Psoas muscle (tissue), 7 donors: ENCODE measurements at regions not wholly inside any gene's neighbourhood (a gene's known extent, or its start where the extent isn't known, plus 50 kb on each side); places are given as distances from the start of the nearest gene placed in this dataset.

Experiments
- ATAC-seq, 4 donors: fragments of 200-7000 bp; cut with Tn5 transposase; one replicate each; pipeline ENCODE4 v1.9.1; 2020; ENCODE audit warnings: moderate library complexity in 3 of 4, mild to moderate bottlenecking in 2 of 4
- DNase-seq, 2 donors: peaks; one replicate each; pipeline ENCODE4 v3.0.0-alpha.2; 2020
- H3K27ac ChIP-seq: fragments of 200-600 bp; one replicate; pipeline ENCODE4 v1.8.0; 2022
- H3K27me3 ChIP-seq, 3 donors: fragments of 200-600 bp in 1 of 3; one replicate each; pipeline versions ENCODE4 v1.6.1 to v1.8.0; 2013 to 2022; ENCODE audit warnings: low read length in 2 of 3, mild to moderate bottlenecking in 2 of 3, moderate library complexity in 1 of 3; ENCODE audit not compliant: insufficient read depth in 3 of 3
- H3K36me3 ChIP-seq, 2 donors: fragments of 200-600 bp in 1 of 2; one replicate each; pipeline versions ENCODE4 v1.6.1 to v1.8.0; 2013 to 2022; ENCODE audit warnings: low read depth in 1 of 2, mild to moderate bottlenecking in 1 of 2, moderate library complexity in 1 of 2; ENCODE audit not compliant: insufficient read depth in 1 of 2
- H3K4me1 ChIP-seq: fragments of 200-600 bp; one replicate; pipeline ENCODE4 v1.8.0; 2022
- H3K4me3 ChIP-seq: fragments of 200-600 bp; one replicate; pipeline ENCODE4 v1.8.0; 2022; ENCODE audit warnings: mild to moderate bottlenecking
- H3K9me3 ChIP-seq: fragments of 200-600 bp; one replicate; pipeline ENCODE4 v1.8.0; 2022
- CTCF ChIP-seq: fragments of 200-600 bp; IDR thresholded peaks from one replicate; pipeline ENCODE4 v1.8.0; 2022; ENCODE audit warnings: antibody characterized with exemption
- WGBS, 3 donors: extraction: QIAGEN DNeasy Blood & Tissue Kit; methylation state at CpG; one replicate each; pipeline versions ENCODE4 v1.1.6 to v1.1.7; 2013; 5-methylcytosine and 5-hydroxymethylcytosine counted together
- intact Hi-C, 2 donors: fragments of 100-400 bp; cut with DNase I; formaldehyde crosslinking; loops; one replicate each; pipeline versions ENCODE4 v1.11.0 to v1.14.2; 2022
- donor health status: healthy with polysubstance abuse.
- donor health status: DM: no; HTN: no; CAD: no; lungs with moderate emphysema.
- donor health status: Bipolar disorder and iron deficiency.
- donor health status: healthy.
- donor health status: DM: yes; HTN: yes; CAD: no.
- donor health status: DM: no; HTN: no; CAD: no.
- donor health status: DM: yes; HTN: yes; CAD: no.

GRCh38 chr5:175092691-175093090 is 351.3 kb downstream of the DRD1 start:
- WGBS, 3 donors, result 66 to 78% (median 78%) methylated on average over 3 of the region's 3 CpGs
- Histone ChIP-seq H3K9me3 (no peaks in the 10 kb centered on the region), H3K27ac (no peak overlapping the region), H3K4me1 (no peaks in the 10 kb centered on the region), H3K4me3 (no peak overlapping the region), H3K27me3 (no peaks in the 10 kb centered on the region), H3K36me3 (no peaks in the 10 kb centered on the region)
- no peak for ATAC-seq
- no peak for TF ChIP-seq CTCF
- no peak for DNase-seq
- intact Hi-C loops, result no loop called here

- intact Hi-C loops, result no loop called here
- Histone ChIP-seq H3K36me3 (no peaks in the 10 kb centered on the region), H3K9me3 (no peaks in the 10 kb centered on the region), H3K27ac (no peak overlapping the region), H3K4me1 (no peaks in the 10 kb centered on the region), H3K27me3 (no peaks in the 10 kb centered on the region), H3K4me3 (no peak overlapping the region)
- DNase-seq, result no peak
- 61 to 78% (median 74%) methylated on average over 6 of the region's 6 CpGs for WGBS, 3 donors
- TF ChIP-seq CTCF, result no peak
- ATAC-seq, result no peak
Measured at GRCh38 chr5:175088963-175089362, 355.0 kb downstream of the DRD1 start.

DNA sequence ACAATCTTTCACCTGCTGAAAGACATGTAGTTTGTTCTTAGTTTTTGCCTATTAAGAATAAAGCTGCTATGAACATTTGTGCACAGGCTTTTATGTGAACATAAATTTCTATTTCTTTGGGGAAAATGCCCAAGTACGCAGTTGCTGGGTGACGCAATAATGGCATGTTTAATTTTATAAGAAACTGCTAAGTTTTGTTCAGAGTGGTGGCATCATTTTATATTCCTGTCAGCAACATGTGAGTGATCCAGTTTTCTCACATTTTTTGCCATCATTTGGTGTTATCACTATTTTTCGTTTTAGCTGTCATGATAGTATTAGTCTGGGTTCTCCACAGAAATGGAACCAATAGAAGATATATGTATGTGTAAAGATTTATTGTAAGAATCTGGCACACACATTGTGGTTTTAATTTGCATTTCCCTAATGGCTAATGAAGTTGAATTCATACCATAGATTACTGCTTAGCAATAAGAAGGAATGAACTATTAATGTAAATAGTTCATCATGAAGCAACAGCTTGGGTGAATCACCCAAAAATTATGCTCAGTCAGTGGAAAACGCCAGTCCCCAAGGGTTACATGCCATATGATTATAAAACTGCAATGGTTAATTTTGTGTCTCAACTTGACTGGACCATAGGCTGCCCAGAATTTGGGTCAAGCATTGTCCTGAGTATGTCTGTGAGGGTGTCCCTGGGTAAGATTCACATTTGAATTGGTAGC is 358.6 kb downstream of the MSX2 start:
- Histone ChIP-seq H3K36me3 (no peaks in the 10 kb centered on the region), H3K27me3 (no peaks in the 10 kb centered on the region), H3K4me3 (no peak overlapping the region), H3K27ac (no peak overlapping the region), H3K9me3 (no peaks in the 10 kb centered on the region), H3K4me1 (no peaks in the 10 kb centered on the region)
- DNase-seq (no peak), ATAC-seq (no peak)
- 81 to 85% (median 83%) methylated on average over 4 of the region's 4 CpGs for WGBS, 3 donors
- no peak for TF ChIP-seq CTCF
- intact Hi-C loops, result no loop called here

DNA sequence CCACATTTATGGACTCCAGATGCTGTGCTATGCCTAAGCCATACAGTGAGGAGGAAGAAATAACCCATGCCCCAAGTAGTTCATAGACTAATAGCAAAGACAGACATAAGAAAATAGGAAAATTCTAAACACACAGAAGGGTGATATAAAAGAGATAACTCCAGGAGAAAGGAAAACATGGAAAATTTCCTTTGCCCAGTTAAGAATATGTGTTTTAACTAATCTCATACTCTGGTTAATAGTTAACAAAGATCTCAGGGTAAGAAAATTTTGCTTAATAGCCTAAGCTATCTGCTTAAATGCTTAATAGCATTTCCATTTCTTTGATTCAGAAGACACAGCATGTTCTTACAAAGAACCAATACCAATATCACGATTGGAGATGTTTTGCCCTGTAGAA is 358.0 kb downstream of the MSX2 start:
- Histone ChIP-seq H3K36me3 (no peaks in the 10 kb centered on the region), H3K27ac (no peak overlapping the region), H3K4me3 (no peak overlapping the region), H3K27me3 (no peaks in the 10 kb centered on the region), H3K9me3 (no peaks in the 10 kb centered on the region), H3K4me1 (no peaks in the 10 kb centered on the region)
- 65 to 69% (median 68%) methylated on average over 1 of the region's 1 CpG for WGBS, 3 donors
- no peak for TF ChIP-seq CTCF
- no peak for DNase-seq
- no peak for ATAC-seq
- intact Hi-C loops, result no loop called here

DNA sequence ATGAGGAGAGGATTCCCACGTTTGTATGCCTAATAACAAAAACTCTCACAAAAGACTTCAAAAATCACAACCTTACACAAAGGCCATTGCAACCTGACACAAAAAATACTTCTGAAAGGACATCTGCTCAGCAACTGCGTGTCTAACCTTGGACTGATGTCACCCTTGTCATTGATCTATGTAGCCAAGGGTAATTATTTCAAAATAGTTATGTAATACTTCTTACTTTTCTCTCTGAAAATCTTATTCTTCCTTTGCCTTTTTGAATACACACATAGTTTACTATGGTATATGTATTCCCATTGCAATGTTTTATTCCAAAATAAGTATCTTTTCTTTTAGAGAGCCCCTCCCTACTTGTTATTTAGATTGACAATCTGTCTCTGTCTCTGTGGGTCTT is 355.3 kb downstream of the MSX2 start:
- Histone ChIP-seq H3K27me3 (no peaks in the 10 kb centered on the region), H3K27ac (no peak overlapping the region), H3K9me3 (no peaks in the 10 kb centered on the region), H3K4me3 (no peak overlapping the region), H3K4me1 (no peaks in the 10 kb centered on the region), H3K36me3 (no peaks in the 10 kb centered on the region)
- 50 to 59% (median 58%) methylated on average over 2 of the region's 2 CpGs for WGBS, 3 donors
- no peak for ATAC-seq
- no peak for DNase-seq
- no peak for TF ChIP-seq CTCF
- intact Hi-C loops, result no loop called here
